Adrenal gland (tissue), 5 donors: ENCODE measurements at regions not wholly inside any gene's neighbourhood (a gene's known extent, or its start where the extent isn't known, plus 50 kb on each side); places are given as distances from the start of the nearest gene placed in this dataset.

Source experiments
- CTCF ChIP-seq, 6 experiments: fragments of 450-650 bp in 4 of 6; fragments of 200-600 bp in 2 of 6; sonication (generic) in 1 of 6; IDR thresholded peaks; 1 replicate in 5 of 6; 2 replicates in 1 of 6; pipeline versions ENCODE4 v1.5.1 to v1.8.0; 2016 to 2021; ENCODE audit warnings: antibody characterized with exemption in 6 of 6, mild to moderate bottlenecking in 2 of 6, moderate library complexity in 1 of 6
- POLR2A ChIP-seq, 2 donors: fragments of 450-650 bp; IDR thresholded peaks; one replicate each; pipeline ENCODE4 v1.6.1; 2017; ENCODE audit warnings: antibody characterized with exemption in 2 of 2, mild to moderate bottlenecking in 2 of 2, moderate library complexity in 1 of 2
- donor health status: DM: no; HTN: no; CAD: no.

DNA sequence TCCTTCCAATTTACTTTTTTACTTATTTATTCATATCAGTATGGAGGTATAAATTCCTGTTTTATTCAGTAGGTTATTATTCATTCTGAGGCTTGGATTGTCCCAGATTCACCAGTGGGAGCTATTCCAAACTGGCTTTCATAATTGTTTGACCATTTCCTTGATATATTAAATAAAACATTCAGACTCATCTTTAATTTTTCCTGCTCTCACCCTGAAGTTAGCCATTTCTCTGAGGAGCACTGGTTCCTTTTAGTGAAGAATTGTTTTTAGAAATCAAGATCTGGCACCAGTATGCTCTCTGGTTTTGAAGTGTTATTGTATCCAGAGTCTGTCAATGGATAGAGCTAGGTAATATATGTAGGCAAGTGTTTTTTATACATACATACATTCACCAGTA lies 66.9 kb upstream of the DCBLD2 start:
- TF ChIP-seq CTCF (IDR thresholded peaks at IDR 0.05) = no peak
- TF ChIP-seq POLR2A (IDR thresholded peaks at IDR 0.05) = no peak
